Hematopoietic multipotent progenitor cell treated with erythropoietin and hydrocortisone succinate and interleukin-3 and kit ligand, for 6 days (in vitro differentiated cells): ENCODE measurements at regions not wholly inside any gene's neighbourhood (a gene's known extent, or its start where the extent isn't known, plus 50 kb on each side); places are given as distances from the start of the nearest gene placed in this dataset.

Experiments
- DNase-seq: peaks from one replicate; pipeline ENCODE4 v3.0.0-alpha.2; 2015

DNA sequence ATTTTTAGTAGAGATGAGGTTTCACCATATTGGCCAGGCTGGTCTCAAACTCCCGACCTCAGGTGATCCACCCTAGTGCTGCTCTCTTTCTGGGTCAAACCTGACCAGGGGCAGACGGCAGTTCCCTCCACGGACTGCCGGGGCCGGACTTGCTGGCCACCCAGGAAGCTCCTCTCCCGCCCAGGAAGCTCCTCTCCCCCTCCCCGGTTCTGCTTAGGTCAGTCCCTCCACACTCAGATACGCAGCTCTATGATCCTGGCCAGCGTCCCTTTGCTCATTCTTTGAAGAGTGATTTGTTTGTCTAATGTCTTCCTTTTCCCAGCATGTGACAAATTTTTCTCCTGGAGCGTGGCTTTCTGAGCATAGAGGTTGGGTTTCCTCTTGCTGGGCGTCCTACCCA, 125.3 kb upstream of the B3GAT1 start:
- no peak for DNase-seq

DNA sequence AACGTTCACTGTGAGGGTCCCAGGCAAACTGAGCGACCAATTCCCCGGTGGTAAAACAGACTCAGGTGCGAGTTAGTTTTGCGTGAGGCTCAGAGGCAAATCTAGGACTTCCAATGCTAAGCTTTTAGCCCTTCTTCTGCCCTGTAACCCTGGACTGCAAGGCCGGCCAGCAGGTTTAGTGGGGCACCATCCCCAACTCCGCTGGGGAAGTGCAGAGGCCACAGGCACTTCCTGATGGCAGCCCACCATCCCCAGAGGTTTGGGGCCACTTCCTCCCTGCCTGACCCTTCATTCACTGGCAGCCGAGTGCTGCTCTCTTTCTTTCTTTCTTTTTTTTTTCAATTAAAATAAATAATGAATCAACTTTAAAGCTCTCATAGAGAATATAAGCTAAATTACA, 124.6 kb upstream of the B3GAT1 start:
- DNase-seq = no peak

GRCh38 chr11:134536219-134536618, 124.2 kb upstream of the B3GAT1 start:
- no peak for DNase-seq

GRCh38 chr11:134535029-134536025, 123.3 kb upstream of the B3GAT1 start:
- no peak for DNase-seq

DNA sequence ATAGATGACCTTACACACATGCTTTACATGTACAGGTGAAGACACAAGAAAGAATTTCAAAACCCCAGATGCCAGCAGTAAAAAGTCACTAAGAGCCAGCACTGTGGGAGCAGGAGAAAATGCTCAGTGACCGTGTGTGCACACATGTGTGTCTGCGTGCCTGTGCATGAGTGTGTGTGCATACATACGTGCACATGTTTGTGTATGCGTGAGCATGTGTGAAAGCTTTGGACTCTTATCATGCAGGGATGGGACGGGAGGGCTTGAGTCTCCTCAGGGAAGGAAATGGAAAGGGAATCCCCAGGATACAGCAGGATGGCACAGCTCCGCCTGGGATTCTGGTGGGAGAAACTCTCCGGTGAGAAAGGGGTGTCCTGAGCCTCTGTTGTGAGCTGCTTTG, 121.5 kb upstream of the B3GAT1 start:
- no peak for DNase-seq

- DNase-seq = no peak
Measured at GRCh38 chr11:134532921-134533421, 120.9 kb upstream of the B3GAT1 start.

- DNase-seq = no peak
Measured at GRCh38 chr11:134532131-134532920, 120.3 kb upstream of the B3GAT1 start.

- no peak for DNase-seq
Measured at GRCh38 chr11:134531327-134532130, 119.5 kb upstream of the B3GAT1 start.

GRCh38 chr11:134530636-134531326, 118.7 kb upstream of the B3GAT1 start:
- DNase-seq = no peak

DNA sequence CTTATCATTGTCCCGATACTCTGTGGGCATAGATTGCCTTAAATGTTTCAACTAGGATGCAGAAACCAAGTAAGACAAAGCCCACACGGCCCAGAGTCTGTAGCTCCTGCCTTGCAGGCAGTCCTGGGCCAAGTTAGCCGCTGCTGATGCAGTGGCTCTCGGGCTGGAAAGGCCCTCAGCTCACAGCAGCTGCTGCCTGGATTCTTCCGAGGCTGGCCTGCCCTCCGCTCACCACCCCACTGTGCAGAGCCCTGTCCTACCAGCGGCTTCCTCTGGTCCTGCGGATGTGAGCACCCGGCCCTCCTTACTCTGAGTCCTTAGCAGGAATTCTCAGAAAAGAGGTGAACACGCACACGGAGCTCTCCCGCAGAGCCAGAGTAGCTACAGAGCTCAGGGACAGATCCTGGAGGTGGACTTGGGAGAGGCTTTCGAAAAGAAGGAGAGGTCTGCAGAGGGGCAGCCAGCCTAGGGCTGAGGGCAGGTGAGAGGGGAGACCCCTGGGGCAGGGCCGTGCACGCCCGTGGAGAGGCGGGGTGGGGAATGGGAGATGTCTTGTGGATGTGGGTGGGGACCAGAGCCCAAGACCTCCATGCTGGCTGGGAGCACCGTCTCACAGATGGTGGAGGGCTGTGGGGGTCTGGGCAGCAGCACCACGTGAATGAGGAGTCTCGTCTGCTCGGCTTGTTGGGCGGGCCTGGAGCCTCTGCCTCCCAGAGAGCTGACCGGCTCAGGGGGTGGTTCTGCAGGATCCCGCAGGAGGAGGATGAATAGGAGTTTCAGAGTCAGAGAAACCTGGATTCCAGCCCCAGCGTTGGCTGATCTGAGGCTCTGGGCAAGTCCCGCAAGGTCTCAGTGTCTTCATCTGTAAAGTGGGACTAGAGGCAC, 117.4 kb upstream of the B3GAT1 start:
- DNase-seq = no peak

DNA sequence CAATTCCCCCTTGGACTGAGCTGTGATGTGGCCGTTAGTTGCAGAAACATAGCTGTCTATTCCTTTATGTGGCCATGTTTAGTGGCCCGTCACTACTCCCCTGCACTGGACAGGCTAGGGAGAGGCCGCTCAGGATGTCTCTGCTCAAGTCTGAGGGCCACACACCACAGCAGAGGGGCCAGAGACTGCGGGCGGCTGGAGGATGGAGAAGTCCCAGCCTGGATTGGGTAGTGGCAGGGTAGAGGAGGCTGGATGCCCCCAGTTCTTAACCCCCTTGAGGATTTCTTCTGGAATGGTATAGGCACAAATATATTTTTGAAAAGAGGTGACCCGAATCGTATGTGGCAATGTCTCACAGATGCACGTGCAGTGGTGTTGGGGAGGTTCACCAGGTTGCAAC, 116.4 kb upstream of the B3GAT1 start:
- DNase-seq = no peak

GRCh38 chr11:134527382-134528243, 115.6 kb upstream of the B3GAT1 start:
- no peak for DNase-seq

- no peak for DNase-seq
Measured at GRCh38 chr11:134524896-134525845, 113.1 kb upstream of the B3GAT1 start.

- DNase-seq = no peak
Measured at GRCh38 chr11:134524201-134524600, 112.2 kb upstream of the B3GAT1 start.

GRCh38 chr11:134522782-134523570, 110.9 kb upstream of the B3GAT1 start:
- DNase-seq = no peak

DNA sequence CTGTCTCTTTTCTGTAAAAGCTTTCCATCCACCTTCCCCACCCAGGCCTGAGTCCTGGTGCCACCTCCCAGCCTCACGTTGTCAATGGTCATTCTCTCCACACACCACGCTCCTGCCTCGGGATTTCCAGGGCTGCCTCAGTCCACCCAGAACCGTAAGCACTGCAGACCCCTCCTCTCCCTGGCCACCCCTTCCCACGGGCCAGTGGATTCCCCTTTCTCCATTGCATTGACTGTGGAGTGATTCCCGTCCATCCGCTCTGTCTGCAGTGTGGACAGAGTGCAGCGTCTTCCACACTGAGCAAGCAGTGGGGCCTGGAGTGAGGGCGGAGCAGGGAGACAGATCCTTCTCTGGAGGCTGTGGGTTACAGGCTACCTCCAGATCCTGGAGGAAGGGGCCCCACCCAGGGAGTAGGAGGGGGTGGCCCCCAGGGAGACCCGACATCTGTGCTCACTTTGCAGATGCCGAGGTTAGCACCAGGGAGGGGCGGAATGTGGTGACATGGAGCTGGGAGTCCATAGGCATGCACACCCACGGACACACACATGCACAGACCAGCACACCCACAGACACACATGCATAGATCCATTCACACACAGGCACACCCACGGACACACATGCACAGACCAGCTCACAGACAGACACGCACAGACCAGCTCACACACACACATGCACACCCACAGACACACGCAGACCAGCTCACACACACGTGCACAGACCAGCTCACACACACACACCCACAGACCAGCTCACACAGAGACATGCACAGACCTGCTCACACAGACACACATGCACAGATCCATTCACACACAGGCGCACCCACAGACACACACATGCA, 109.6 kb upstream of the B3GAT1 start:
- no peak for DNase-seq

DNA sequence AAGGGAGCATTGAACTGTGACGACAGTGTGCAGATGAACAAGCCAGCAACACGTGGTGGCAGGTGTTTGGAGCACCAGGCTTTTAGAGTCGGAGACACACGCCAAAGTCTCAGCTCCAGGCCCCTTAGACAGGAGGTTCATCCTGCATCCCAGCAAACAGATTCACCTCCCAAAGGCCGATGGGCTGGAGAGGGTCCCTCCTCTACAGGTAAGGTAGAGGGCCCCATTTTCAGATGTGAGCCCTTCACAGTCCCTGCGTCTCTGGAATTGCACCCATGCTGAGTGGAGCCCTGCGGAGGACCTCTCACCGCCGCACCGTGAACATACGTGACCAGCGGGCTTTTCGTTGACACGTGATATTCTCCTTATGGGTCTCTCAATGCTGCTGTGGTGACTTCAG, 109.0 kb upstream of the B3GAT1 start:
- no peak for DNase-seq
